ENCODE measurements at regions not wholly inside any gene's neighbourhood (a gene's known extent, or its start where the extent isn't known, plus 50 kb on each side); places are given as distances from the start of the nearest gene placed in this dataset.
"Not testable (repeated sequence)": the region's sequence is repeated elsewhere in the genome, so short reads cannot be mapped to it uniquely, and the experiment has no call there.

DNA sequence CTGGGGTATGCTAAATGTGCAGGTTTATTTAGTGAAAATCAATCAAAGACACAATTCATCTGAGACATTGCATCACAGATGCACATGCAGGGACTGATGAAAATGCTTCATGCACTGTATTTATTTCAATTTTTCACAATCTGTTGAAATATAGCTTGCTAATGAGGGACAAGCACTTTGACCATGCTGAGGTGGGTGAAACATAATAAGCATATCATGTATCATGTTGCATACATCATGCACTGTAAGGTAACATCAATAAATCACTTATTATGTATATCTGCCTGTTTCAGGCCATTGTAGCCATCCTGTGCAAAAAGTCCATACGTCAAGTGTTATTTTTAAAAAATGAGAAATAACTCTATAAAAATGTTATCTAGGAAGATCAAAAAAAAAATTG, 426.9 kb upstream of the PCDH15 start:
- no peak for DNase-seq

DNA sequence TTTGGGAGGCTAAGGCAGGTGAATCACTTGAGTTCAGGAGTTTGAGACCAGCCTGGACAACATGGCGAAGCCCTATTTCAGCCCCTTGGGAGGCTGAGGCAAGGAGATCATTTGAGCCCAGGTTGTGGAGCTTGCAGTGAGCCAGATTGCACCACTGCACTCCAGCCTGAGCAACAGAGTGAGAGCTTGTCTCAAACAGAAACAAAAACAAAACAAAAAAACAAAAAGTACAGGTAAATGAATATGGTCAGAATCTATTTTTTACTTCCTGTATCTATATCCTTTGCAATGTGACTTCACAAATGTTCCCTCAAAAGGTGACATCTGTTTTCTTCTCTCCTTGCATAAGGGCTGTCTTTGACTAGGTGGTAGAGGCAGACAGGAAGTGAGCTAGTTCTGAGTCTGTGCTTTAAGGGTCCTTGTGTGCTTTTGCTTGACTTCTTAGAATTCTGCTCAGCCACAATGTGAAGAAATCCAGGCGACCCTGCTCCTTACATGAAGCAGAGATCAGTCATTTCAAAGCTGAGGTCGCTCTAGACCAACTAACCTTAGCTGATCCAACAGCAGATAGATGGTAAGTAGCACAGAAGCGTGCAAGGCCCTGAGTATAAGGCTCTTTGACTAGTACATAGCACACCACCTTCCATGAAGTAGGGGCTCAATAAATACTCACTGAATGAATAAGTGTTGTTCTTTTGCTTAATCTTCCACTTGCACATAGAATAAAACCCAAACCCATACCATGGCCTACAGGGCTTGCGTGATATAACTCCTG, 423.2 kb upstream of the PCDH15 start:
- DNase-seq, result no peak

DNA sequence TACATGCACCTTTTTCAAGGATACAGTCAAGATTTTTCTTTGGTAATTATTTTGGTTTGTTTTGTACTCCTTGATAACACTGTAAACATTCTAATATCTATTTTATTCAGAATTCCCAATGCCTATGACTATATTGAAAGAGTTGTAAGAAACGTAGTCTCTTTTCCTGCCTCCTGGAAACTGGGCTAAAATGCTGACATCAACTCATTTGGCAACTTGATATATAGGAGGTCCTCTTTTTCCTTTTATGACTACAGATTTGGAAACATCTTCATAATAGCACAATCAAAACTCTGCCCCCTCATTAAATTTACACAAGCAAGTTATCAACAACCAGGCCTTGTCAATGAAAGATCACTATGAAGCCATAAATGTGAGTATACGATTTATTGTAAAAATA, 422.3 kb upstream of the PCDH15 start:
- DNase-seq, result no peak

DNA sequence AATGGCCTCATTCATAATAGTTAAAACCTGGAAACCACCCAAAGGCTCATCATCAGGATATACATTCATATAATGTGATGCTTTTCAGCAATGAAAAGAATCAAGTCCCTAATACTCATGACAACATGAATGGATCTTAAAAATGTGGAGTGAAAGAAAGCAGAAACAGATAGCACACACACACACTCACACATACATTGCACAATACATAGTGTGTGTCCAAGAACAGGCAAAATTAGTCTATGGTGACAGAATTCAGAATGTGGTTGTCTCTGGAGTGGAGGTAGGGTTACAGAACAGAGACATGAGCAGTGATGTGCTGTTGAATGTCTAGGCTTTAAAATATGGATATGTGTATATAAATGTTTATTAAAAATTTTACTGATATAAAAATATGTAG, 419.9 kb upstream of the PCDH15 start:
- no peak for DNase-seq

DNA sequence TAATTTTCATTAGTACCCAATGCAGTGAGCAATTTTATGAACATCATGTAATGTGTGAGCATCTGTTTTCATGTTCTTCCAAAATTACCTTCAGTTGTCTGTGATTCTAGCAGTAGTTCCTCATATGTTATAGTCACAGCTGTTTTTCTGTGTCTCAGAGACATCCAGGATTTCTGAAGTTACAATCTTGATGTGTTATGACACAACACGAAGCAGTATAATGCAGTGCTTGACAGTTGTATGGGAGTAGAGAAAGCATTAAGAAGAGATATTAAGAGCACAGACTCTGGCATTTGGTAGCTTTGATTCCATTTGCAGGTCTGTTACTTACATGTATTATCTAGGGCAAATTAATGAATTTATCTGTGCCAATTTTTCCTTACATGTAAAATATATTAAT, 414.7 kb upstream of the PCDH15 start:
- no peak for DNase-seq

DNA sequence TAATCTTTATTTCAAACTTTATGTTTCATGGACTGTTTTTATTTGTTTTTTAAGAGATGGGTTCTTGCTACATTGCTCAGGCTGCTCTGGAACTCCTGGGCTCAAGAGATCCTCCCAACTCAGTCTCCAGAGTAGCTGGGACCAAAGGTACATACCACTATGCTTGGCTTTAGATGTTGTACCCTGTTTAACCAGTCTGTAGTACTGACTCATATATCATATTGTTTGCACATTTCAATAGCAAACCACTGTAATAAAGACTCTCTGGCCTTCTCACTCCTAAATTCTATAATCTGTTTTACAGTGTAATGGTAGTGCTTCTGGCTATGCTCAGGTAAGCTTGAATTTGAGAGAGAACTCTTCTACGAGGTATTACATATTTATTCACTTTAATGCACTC, 413.6 kb upstream of the PCDH15 start:
- DNase-seq, result no peak

DNA sequence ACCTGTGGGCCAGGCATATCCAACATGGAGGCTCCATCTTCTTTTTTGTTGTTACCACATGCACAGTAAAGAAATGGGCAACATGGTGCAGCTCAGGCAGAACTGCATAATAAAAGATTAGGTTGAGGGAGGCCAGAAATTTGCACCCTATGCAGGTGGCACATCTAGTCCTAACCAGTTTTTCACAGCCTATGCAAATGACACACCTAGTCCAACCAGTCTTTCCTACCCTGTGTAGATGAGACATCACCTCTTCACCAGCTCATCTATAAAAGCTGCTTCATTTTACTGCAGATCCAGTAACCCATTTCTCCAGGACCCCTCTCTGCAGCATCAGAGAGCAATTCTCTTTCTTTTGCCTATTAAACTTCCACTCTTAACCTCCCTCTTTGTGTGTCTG, 411.0 kb upstream of the PCDH15 start:
- DNase-seq, result no peak

DNA sequence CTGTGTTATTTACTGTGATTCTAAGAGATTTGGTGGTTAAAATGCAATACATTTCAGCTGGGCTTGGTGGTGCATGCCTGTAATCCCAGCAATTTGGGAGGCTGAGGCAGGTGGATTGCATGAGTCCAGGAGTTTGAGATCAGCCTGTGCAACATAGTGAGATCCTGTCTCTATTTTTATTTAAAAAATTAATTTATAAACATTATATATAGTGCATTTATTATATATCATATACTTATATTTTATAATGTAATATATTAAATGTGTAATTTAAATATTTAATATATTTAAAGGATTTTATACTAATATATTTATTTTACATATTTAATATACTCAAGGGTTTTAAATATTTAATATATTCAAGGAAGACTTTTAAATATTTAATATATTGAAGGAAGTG, 402.8 kb upstream of the PCDH15 start:
- no peak for DNase-seq

DNA sequence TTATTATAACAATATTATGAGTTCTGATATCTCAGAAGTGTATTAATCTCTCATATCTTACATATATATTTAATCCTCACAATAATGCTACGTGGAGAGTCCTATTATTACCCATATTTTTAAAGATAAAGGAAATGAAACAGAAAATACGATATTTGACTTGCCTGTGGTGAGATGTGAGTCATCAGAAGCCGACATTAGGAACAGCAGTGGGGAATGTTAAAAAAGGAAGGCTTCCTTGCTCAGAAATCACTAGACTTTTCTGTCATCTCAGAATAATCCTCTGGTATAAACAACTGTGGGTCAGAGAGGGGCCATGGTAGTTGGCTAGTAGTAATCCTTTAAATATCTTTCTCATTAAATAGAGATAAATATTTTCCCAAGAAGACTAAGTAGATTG, 402.3 kb upstream of the PCDH15 start:
- DNase-seq, result peak; percentile 0

DNA sequence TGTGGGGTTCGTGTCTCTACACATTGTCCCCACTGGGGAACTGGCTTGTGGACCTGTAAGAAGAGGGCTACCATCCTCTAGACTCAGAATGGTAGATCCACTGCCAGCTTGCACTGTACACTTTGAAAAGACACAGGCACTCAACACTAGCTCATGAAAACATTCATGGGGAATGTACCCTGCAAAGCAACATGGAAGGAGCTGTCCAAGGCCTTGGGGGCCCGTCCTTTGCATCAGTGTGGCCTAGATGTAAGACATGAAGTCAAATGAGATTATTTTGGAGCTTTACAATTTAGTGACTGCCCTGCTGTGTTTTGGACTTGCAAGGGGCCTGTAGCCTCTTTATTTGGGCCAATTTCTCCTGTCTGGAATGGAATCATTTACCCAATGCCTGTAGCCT, 399.0 kb upstream of the PCDH15 start:
- DNase-seq, result no peak

DNA sequence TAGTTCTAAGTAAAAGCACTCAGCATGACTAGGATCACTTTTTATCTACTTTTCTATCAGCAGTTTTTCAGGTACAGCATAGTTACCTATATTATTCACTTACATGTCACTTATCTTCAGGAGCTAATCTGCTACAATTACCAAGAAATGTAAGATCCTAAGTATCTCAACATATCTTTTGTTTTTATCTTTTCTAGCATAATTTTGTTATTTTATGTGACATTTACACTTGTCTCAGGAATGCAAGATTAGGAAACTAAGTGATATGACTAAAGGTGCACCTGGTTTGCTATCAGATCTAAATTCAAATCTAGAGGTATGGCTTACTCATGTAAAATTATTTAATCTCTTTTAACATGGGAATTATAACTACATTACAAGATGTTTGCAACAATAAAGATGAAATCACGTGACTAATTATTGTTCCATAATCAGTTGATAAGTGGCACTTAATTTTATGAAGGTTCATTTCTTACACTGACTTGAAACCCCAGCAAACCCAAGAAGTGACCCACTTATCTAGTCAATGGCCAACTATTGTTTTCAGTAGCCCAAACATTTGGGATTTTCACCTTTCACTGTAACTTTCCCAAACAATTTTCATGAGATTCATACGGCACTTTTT, 390.3 kb upstream of the PCDH15 start:
- no peak for DNase-seq

DNA sequence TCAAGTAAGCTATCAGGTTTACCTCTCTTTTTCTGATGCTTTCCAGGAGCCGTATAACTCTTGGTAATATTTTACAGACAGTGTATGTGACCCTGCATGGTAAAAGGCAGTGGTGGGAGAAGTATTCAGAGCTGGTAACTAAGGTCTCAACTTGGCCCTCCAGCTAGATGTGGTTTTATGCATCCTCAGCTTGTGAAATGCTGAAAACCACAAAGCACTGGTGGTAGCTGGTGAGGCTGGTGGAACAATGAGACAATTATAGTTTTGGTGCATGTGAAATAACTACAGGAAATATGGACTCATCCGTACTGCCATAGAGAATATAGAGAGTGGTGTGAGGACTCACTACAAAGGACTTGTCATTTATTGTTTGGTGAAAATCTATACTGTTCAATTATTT, 383.0 kb upstream of the PCDH15 start:
- no peak for DNase-seq

DNA sequence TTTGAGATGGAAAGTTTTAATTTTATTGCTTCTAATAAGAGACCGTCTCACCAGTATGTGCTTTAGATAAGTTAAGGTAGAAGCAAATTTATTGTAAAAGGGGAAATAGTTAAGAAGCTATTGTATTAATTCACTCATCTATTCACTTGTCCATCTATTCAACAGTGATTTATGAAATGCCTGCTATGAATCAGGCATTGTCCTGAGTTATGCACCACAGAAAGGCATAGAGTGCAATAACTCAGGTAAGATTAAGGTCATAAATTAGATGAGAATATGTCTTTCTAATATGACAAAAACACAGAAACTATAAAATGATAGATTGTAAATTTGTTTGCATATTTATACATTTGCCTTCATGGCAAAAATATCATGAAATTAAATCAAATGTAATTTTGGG, 379.3 kb upstream of the PCDH15 start:
- DNase-seq, result no peak

DNA sequence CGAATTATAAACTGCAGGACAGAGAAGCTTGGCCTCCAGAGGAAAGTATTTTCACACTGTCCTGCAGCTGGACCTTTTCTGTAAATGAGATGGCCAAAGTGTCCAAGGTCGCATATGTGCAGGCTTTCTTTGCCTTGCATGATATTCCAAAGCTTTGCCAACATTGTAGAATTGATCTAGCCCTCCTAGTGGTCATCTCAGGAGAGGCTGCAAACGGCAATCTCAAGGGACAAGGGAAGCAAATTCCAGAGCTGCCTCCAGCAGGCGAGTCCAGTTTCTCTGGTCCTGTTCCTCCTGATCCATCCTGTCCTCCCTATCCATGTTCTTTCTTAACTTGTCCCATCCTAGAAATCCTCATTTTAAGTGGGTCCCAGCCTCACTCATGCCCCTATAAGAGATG, 373.4 kb upstream of the PCDH15 start:
- no peak for DNase-seq

DNA sequence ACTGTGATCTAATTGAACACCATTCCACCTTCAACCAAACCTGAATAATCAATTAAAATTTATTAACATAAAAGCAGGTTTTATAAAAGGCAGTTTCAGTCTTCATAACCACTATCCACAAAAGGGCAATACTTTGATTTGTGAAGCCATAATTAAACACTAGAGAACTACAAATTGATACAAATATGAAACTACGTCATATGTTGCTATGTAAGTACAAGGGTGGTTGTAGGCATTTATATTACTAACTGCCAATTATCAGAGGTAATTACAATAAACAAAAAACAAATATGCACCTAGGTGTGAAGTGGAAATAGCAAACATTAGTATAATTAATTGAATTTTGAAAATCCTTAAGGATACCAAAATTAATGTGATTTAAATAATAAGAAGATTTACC, 368.5 kb upstream of the PCDH15 start:
- DNase-seq, result no peak

DNA sequence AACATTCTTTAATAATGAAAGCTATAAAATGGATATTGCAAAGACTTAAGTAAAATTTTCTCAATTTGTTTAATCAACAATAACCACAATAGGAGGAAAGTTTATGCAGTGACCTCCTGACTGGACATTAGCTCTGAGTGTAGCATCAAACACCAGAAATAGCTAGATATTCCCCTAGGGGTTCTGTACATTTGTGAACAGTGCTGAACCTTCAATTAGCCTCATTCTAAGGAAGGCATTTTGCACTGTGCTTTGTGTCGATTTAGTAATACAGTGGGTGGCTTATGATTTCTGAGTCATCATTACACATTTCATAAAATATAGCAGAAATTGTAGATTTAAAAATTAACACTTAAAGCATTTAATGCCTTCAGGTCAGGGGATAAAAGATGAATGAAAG, 367.3 kb upstream of the PCDH15 start:
- no peak for DNase-seq

DNA sequence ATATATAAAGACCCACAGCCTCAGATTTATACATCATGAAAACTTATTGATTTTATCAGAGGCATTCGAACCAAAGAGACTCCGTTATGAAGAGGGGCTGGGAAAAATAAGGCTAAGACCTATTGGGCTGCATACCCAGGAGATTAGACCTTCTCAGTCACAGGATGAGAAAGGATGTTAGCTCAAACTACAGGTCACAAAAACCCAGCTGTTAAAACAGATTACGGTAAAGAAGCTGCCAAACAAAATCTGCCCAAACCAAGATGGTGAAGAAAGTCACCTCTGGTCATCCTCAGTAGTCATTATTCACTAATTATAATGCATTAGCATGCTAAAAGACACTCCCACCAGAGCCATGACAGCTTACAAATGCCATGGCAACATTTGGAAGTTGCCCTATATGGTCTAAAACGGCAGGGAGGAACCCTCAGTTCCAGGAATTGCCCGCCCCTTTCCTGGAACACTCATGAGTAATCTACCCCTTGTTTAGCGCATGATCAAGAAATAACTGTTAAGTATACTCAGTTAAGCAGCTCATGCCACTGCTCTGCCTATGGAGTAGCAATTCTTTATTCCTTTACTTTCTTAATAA, 362.5 kb upstream of the PCDH15 start:
- no peak for DNase-seq

DNA sequence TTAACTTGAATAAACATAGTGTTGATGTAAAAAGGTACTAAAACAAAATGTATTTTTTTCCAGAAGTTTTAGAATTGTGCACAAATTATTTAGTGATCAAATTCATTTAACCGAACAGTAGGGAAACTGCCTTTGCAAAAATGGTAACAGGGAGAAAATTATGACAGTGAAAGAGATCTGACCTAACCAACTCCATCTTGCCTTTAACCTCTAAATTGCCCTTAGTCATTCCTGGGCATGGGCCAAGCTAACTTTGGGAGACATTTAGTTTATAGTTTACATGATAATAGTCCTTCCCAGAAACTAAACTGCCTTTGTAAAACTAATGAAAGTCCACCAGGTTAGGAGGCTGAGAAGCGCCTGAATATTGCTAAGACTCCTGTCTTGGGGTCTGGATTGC, 361.3 kb upstream of the PCDH15 start:
- DNase-seq, result not testable (repeated sequence)

DNA sequence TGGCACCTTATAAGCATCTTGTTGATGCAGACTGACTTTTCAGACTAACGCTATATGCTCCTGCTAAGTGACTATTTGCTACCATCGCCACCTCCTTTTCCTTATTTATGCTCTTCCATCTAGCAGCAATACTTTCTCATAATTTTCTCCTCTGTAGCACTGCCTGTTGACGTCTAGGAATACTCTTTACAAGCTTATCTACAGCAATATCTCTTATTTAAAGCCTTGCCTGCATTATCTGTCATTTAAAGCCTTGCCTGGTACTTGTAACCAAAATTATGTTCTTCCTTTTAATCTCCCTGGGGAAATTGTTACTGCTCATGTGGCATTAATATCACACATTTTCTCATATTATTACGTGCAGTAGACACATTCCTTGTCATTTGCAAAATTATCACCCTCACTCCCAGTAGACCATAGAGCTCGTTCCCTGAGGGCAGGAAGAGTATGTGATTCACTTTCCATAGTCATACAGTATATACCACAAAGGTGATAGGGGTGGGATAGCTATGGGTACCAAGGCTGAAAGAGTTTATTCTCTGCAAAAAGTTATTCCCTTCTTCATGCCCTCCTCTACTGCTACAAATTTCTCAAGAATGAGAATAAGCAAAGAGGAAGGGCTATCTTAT, 359.7 kb upstream of the PCDH15 start:
- no peak for DNase-seq

DNA sequence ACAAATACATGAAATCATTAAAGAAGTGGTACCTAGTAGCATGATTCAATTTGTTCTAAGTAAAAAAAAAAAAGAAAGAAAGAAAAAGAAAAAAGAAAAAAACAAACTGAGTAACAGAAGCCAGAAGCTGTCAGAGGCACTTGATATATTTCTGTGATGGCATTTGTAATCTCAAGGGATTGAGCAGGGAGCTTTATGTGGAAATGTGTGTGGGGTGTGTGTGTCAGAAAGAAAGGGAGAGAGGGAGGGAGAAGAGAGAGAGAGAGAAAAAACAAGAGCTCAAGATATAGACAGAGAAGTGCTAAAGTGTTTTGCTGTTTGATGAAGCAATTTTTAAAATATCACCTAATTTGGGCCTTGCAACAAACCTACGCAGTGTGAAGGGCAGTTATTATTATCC, 357.6 kb upstream of the PCDH15 start:
- DNase-seq, result no peak

DNA sequence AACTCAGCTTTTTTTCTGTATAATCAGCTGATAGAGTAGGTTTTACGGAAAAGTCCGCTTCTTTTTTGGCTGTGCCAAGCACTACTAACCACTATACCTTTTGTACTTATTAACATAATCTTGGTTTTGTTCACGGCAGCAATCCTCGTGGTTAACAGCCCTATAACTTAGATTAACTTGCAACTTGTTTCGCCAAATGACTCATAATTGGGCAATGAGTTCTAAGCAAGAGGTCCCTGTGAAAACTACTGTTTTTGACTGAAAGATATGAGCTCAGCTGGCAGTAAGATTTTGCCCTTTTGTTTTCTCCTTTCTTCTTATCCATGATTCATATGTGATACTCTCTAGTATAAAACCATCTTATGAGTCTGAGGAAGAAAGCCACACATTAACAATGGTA, 345.0 kb upstream of the PCDH15 start:
- peak; percentile 41 for DNase-seq

DNA sequence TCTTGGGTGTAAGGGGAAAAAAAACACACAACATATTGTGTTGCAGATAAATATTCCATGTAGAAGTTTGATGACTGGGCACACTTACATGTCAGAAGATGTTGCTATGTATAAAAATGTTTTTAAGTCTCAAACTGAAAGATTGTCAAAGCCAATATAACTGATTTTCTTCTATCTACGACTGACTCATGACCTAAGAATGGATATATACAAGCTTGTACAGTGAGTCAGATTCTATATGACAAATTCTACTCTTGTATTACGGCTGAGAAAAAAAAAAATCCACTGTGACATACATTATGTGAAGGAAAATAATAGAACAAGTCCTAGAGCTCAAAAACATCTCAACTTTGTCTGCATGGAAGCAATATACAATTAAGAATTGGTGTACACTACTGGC, 343.0 kb upstream of the PCDH15 start:
- DNase-seq, result peak; percentile 28

DNA sequence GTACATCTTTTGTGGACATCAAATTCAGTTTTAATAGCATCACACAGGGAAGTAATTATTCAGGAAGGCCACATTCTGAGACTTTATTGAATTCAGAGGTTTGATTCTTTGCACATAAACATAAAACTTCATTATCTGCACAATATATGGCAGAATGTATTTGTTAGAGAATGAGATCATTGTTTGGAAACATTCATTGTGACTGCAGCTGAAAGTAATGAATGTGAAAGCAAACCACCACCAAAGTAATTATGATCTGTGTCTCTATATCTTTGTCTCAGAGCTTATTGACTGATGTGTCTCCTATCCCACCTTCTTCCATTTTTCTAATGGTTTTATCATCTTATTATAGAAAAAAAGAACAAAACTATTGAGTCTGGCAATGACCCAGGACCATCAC, 340.9 kb upstream of the PCDH15 start:
- DNase-seq, result no peak

DNA sequence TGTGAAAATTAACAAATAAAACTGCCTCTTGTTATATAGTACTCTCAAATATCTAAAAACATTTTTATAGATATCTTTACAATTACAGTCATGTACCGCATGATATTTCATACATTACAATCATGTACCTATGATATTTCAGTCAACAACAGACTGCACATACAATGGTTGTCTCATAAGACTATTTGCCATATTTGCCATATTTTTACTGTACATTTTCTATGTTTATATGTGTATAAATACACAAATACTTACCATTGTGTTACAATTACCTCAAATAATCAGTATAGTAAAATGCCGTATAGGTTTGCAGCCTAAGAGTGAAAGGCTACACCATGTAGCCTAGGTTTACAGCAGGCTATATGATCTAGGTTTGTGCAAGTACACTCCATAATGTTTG, 336.0 kb upstream of the PCDH15 start:
- DNase-seq, result no peak
